M059J (cell line): ENCODE measurements at regions not wholly inside any gene's neighbourhood (a gene's known extent, or its start where the extent isn't known, plus 50 kb on each side); places are given as distances from the start of the nearest gene placed in this dataset.
A peak's percentile ranks its signal among the peaks of the same experiment; 100 is the strongest.

Experiments used
- DNase-seq: peaks from one replicate; pipeline ENCODE4 v3.0.0-alpha.2; 2012; ENCODE audit warnings: low read depth

DNA sequence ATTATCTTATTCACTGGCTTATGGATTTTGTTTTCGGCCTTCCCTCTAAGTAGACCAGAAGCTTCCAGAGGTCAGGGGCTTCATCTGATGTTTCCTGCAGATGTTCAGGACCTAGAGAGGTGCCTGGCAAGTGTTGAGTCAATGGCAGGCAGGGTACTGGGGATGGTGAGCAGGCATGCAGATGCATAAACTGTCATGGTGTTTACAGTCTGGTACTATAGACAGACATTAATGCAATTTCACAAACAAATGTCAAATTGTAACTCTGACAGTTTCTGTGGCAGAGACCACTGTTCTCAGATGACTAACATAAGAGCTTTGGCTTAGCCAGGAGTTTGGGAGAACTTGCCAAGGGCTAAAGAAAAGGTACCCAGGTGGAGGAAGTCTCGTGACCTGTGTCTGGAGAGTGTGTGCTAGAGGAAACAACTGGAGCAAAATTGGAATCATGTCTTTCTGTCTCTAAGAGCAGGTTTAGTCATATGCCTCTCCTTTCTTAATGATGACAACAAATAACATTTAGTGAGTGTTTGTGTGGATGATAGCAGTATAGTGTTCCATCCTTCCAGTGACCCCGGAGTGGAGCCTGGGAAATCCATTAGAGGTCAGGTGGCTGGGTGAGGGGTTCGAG, 53.7 kb upstream of the TRAK1 start:
- DNase-seq: no peak

DNA sequence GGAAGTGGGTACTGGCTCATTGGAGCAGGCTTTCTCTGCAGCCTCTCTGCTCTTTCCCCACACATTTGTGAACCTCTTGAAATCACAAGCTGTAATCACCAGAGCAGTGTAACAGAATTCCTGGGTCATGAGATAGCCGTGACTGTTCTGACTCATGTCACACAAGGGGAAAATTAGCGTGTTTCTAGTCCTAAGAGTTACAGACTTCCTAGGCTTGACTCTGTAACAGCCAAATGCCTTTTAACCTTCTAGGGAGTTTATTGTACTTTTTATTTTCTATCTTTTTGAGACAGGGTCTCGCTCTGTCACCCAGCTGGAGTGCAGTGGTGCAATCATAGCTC, 54.7 kb upstream of the TRAK1 start:
- DNase-seq: peak; percentile 92

- DNase-seq: no peak
These were observed 55.2 kb upstream of the TRAK1 start for GRCh38 chr3:42035816-42036482.

DNA sequence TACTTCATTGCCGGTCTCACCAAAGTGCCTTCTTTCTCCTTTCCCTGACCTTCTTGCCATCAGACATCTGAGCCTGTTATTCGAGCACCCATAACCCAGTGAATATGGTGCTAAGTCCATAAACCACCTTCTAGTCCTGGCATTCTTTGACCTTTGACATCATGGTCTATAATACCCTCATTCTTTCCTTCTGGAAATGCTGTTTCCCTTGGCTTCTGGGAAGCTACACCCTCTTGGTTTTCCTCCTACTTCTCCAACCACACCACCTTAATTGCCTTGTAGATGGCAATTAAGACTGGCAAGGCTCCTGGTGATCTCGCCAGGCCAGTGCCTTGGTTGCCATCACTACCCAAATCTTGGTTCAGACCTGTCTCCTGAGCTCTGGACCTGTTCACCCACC, 56.1 kb upstream of the TRAK1 start:
- no peak for DNase-seq

GRCh38 chr3:42033741-42034140, 57.4 kb upstream of the TRAK1 start:
- DNase-seq: peak; percentile 67

DNA sequence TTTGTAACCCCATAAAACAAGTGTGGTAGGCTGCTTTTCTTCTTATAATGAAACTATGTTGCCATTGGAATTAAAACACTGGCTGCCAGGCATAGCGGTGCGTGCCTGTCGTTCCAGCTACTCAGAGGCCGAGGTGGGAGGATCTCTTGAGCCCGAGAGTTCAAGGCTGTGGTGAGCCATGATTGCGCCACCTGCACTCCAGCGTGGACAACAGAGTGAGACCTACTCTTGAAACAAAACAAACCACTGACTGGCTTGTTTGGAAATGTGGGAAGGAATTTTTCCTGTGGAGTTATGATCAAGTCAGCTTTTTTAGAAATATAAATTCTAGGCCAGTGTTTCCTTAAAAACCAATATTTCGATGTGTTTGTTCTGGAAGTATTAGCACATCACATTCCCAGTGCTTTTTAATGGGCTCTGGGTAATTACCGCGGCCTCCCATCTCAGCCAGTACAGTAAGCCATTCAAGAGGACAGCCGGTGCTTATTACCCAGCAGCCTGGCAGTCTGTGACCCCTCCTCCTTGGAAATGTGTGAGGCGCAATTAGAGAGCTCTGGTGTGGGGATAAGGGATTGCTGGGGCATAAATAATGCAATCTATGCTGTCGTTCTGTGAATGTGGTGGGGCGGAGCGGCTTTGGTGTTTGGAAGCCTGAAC, 58.3 kb upstream of the TRAK1 start:
- DNase-seq: peak; percentile 93

- DNase-seq: peak; percentile 62
These were observed 59.2 kb upstream of the TRAK1 start for GRCh38 chr3:42031808-42032480.

DNA sequence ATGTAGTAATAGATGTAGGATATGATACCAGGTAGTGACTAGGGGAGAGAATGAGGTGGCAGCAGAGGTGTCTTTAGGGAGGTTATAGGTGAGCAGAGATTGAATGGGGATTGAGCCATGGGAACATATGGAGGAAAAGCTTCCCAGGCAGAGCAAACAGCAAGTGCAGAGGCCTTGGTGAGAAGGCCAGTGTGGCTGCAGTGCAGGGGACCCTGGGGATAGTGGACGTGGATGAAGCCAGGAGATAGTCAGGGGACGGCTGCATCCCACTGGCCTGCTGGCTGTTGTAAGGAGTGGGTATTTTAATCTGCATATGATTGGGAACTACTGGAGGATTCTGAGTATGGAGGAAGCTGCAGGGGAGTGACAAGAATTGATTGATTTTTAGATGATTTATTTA, 62.7 kb upstream of the TRAK1 start:
- no peak for DNase-seq

- no peak for DNase-seq
These were observed 63.6 kb upstream of the TRAK1 start for GRCh38 chr3:42027571-42027970.

DNA sequence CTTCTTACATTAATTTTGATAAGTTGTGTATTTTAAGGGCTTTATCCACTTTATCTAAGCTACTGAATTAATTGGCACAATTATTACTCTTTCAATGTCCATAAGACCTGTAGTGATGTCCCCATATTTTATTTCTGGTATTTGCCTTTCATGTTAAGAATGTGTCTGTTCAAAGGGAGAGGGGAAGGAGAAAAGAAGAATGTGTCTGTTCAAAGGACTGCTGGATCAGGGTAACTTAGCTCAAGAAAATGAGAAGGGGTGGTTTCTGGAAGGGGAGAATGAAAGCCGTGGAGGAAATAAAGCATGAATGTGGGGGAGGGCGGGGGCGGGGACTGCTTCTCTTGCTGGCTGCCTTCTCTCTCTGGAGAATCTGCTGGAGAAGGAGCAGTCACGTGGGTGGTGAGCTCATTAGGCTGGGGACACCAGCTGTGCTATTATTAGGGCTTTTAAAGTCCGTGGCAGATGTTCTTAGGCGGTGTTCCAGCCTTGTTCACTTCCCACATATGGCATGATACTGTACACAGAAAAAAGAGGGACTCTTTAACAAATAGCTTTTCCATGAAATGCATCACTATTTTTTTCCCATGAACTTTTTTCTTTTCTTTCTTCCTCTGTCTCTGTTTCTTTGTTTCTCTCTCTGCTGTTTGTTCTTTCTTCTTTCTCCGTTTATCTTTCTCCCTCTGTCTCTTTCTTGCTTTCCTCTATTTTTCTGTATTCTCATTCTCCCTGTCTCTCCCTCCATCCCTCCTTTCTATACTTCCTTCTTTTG, 63.7 kb upstream of the ULK4 start:
- DNase-seq: peak; percentile 83

GRCh38 chr3:42024591-42025351, 62.9 kb upstream of the ULK4 start:
- DNase-seq: no peak

GRCh38 chr3:42023380-42023779, 61.5 kb upstream of the ULK4 start:
- DNase-seq: no peak

DNA sequence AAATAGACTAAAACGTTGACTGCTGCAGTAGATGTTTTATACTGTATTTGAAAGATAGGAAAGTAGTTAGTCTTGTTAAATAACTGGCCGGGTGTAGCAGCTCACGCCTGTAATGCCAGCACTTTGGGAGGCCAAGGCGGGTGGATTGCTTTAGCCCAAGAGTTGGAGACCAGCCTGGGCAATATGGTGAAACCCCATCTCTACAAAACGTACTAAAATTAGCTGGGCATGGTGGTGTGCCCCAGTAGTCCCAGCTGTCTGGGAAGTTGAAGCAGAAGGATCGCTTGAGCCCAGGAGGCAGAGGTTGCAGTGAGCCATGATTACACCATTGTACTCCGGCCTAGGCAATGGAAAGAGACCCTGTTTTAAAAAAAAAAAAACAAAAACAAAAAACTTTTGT, 60.5 kb upstream of the ULK4 start:
- DNase-seq: no peak

GRCh38 chr3:42020684-42021307, 58.9 kb upstream of the ULK4 start:
- DNase-seq: peak; percentile 85

GRCh38 chr3:42019953-42020260, 58.0 kb upstream of the ULK4 start:
- DNase-seq: no peak

DNA sequence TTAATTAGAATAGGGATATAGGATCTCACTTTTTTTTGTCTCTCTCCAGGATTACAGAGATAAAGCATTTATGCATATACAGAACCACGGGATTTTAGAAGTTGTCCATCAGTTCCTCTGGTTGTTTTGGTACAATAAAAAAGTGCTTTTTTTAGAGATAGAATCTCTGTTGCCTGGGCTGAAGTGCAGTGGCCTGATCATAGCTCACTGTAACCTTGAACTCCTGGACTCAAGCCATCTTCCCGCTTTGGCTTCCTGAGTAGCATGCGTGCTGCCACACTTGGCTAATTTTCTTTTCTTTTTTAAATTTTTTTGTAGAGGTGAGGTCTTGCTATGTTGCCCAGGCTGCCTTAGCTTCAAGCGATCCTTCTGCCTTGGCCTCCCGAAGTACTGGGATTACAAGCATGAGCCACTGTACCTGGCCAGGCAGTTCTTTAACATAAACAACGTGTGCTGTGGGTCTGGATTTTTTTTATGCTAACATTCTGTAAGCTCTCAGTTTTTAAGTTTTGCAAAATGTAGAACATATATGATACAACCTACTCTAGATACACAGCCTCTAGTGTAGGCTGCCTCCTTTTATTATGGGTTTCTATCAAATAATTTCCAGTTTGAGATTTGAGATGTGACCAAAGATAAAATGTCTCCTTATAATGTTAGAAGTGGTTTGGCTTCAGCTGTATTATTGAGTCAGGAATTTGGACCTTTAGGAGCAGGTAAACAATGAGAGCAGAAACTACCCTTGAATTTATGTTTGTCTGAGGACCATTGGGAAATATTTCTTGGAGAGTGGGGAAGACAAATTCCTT, 57.4 kb upstream of the ULK4 start:
- DNase-seq: peak; percentile 36

GRCh38 chr3:42014921-42015533, 53.1 kb upstream of the ULK4 start:
- no peak for DNase-seq

- no peak for DNase-seq
These were observed 52.6 kb upstream of the ULK4 start for GRCh38 chr3:42014458-42014920.

- no peak for DNase-seq
These were observed 52.0 kb upstream of the ULK4 start for GRCh38 chr3:42013691-42014457.
